ENCODE measurements at regions not wholly inside any gene's neighbourhood (a gene's known extent, or its start where the extent isn't known, plus 50 kb on each side); places are given as distances from the start of the nearest gene placed in this dataset.

DNA sequence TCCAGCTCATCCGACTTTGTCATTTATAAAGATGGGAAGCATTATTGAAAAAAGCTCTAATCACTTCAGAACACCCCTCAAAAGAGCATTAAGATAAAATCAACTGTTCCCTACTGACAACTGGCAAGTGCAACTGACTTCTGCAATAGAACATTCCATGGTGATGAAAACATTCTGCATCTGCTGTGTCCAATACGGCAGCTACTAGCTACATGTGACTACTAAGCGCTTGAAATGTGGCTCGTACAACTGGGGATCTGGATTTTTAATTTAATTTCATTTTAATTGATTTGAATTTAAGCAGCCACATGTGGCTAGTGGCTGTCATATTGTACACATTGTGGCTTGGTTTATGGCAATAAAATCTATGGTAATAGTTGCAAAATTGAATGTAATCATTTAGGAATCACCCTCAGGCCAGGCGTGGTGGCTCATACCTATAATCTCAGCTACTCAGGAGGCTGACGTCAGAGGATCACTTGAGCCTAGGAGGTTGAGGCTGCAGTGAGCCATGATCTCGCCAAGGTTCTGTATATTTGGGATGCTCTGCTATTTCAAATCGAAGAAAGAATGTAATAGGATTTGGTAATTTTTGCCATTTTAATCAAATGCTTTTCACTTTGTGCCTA, 390.3 kb downstream of the GABRB3 start:
- DNase-seq (no peak), ATAC-seq (no peak)
- intact Hi-C loops (cut with DNase I, micrococcal nuclease): no loop called here

DNA sequence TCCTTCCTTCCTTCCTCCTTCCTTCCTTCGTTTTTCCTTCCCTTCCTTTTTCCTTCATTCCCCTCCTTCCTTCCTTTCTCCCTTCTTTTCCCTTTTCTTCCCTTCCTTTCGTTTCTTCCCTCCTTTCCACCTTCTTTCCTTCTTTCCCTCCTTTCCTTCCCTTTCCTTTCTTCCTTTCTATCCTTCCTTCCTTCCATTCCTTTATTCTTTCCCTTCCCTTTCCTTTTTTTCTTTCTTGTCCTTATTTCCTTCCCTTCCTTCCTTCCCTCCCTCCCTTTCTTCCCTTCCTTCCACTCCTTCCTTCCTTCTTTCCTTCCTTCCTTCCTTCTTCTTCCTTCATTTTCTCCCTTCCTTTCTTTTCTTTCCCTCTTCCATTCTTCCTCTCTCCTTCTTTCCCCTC, 394.6 kb downstream of the GABRB3 start:
- no peak for ATAC-seq
- intact Hi-C loops (cut with DNase I, micrococcal nuclease): no loop called here
- no peak for DNase-seq

DNA sequence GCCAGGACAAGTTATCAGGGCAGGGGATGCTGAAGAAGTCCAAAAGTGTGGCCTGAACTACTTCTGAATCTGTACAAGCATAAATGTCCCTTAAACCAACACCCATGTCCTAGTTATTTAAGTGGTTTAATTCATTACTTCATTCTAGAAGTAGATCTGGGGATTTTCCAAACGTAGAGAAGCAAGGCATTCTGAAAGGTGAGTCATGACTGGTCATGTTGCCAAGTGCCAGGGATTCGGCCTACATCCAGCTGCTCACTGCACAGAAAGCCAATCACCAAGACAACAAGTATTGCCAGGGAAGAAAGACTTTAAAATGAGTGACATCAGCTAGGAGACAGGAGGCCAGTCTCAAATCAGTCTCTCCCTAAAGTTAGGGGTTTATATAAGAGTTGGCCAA, 396.6 kb downstream of the GABRB3 start:
- intact Hi-C loops (cut with DNase I, micrococcal nuclease): no loop called here
- DNase-seq (no peak), ATAC-seq (no peak)

DNA sequence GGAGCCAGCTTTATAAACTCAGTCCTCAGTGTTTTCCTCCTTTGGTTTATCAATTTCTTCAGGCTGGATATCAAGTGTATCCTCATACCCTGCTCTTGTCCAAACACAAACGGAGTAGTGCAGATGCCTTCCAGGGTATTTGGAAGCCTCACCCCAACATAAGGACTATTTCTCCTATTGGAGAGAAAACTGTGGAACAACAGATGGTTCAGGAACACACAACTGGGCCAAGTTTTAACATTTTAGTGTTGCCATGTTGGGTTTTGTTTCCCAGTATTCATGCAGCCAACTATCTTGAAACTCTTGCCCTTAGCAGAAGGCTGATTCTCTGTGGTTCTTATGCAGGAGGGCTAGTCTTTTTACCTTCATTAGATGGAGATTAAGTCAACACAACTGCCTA, 398.1 kb downstream of the GABRB3 start:
- no peak for DNase-seq
- ATAC-seq: no peak
- intact Hi-C loops (cut with DNase I, micrococcal nuclease): no loop called here

DNA sequence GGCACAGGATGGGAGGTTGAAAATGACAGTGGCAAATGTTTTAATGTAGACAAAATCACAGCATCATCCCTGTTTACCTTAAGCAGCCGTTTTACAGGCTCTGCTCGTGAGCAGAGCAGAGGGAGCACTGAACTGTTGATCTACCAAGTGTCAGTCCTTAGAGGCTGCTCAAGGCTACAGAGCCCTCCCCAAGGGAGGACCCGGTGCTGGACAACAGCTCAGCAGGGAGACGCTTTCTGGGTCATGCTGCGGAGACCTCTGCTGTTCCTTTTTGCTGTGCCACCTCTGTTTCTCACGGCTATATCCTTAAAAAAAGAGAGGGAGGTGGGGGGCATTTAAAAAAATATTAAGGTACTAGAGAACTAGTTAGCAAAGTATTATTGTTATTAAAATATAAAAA, 400.2 kb downstream of the GABRB3 start:
- no peak for ATAC-seq
- intact Hi-C loops (cut with DNase I, micrococcal nuclease): no loop called here

DNA sequence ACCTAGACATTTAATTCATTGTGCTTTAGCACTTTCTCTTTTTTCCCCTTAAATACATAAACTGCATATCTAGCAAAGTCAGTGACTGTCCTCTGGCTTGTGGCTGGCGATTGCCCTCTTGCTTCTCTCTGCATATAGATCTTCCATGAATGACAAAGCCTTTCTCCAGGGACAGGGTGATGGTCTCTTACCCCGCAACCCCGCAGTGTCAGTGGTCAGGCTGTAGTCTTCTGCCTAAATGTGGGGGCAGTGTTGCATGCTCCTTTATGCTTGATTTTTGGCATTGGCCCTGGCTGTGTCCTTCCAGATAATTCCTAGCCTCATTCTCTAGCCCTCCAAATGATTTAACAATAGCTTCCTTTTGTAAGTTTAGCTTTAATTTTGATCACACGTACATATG, 407.8 kb downstream of the GABRB3 start:
- intact Hi-C loops (cut with DNase I, micrococcal nuclease): no loop called here
- ATAC-seq: no peak
- DNase-seq: no peak

More for the DNA sequence above, 400.2 kb downstream of the GABRB3 start:
- no peak for DNase-seq

DNA sequence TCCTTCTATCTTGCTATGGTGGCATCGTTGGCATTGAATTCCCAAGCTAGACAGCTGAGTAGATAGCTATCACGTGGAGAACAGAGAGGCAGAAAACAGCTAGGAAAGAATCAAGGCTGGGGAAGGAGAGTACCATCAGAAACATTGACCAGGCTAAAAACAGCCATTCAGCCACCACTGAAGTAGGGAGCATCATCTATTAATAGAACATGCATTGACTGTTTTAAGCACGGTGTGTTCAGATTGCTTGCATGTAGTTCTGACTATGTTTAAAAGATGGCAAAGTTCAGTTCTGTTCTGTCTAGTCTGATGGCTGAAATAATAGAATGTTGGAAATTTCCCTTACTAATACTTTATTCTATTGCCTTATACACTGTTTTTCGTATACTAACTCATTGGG, 413.0 kb downstream of the GABRB3 start:
- no peak for ATAC-seq
- DNase-seq: no peak
- intact Hi-C loops (cut with DNase I, micrococcal nuclease): no loop called here

DNA sequence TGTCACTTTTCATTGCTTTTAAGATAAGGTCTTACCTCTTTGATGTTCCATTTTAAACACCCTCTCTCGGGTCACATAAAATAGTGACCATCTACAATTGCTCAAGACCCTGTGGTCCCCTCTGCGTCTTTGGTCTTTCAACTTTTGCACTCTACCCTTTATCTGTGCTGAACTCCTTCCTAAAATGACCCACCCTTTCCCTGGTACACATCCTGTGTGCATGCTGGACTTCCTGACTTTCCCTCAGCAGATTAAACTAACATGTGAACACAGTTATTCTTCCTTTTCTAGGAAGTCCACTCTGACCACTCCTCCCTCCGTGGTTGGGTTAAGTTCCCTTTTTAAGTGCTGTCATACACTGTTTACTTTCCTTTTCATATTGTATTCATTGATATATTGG, 414.2 kb downstream of the GABRB3 start:
- intact Hi-C loops (cut with DNase I, micrococcal nuclease): no loop called here
- ATAC-seq: no peak

DNA sequence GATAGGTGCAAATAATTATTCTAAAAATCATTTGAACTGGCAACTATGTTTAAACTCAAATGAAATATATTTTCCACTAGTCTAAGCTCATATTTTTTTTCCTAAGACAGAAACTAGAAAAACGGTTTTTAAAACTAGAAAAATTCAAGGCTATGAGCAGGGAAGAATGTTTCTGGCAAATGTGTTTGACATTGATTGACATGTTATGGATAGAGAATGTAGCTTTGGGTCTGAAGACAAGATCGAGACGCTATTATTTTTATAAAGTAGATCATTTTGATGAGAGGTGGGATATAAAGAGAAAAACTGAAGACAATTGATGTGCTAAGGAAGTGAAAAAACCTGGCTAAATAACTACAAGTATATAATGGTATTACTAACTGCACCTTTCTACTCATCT, 415.2 kb downstream of the GABRB3 start:
- intact Hi-C loops (cut with DNase I, micrococcal nuclease): no loop called here
- ATAC-seq (no peak), DNase-seq (no peak)

More for the DNA sequence above, 414.2 kb downstream of the GABRB3 start:
- no peak for DNase-seq

DNA sequence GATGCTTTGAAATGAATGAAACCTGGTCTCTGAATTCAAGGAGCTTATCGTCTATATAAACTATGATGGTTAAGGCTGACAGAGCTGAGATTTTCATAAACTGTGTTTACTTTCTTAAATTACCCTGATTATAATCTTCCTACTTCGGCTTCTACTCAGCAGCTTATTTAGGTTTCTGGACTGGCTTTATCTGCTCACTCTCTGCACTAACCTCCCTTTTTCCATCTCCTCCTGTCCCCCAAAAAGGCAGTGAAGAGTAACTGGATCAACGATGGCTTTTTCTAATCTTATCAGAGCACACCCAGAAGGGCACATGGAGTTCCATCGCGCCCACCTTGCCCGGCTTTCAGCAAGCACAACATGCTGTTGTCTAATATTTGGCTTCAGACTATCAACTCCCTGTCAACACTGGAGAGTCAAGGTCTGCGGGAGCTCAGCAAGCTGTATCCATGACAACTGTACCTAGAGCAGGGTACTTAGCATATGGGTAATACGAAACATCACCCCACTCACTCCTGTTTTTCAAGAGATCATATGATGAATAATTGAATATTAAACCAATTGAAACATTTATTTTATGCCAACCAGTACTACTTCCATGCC, 417.3 kb downstream of the GABRB3 start:
- no peak for DNase-seq
- intact Hi-C loops (cut with DNase I, micrococcal nuclease): no loop called here
- no peak for ATAC-seq

DNA sequence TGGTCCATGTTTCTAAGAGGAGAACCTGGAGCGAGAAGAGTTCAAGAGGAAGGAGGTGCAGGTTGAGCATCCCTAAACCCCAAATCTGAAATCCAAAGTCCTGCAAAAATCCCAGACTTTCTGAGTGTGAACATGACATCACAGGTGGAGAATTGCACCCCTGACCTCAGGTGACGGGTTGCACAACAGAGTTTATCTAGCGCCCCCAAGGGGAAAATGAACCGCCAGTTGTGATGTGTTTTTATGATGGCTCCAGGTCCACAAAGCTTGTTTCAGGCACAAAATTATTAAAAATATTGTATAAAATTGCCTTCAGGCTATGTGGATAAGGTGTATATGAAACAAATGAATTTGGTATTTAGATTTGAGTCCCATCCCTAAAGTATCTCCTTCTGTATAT, 420.0 kb downstream of the GABRB3 start:
- intact Hi-C loops (cut with DNase I, micrococcal nuclease): no loop called here
- DNase-seq: no peak
- ATAC-seq: no peak

DNA sequence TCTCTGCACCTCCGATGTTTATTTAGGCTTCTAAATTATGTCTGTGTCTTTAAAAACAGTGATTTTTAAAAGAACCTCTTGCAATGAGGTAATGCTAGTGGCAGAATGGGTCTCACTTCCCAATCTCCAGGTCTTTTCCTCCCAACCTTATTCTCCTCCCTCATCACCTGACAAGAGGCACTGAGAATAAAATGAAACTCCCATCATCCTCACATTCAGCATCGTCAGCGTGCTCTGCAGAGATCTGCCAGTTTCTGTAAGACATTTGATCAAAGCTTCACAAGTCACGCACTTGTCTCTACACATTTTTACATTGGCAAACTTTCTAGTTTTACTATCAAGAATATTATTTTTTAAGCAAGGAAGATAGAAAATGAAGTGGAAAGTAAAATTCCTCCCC, 420.5 kb downstream of the GABRB3 start:
- ATAC-seq (no peak), DNase-seq (no peak)
- intact Hi-C loops (cut with DNase I, micrococcal nuclease): no loop called here

DNA sequence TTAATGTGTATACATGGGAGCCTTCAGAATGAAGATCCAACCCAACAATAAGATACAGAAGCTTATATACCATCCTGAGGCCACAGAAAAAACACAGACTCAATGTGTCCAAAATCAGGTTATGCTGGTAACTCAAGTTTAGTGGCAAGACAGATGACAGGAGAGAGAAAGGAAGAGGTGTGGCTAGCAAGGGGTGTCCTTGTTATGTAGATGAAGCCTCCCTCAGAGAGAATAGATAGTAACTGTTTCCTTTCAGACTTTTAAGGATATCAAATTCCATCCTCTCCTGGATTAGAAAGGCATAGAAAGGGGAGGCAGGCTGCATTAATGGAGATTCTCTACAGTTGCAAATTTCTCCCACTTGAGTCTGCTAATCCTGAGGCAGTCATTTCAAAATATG, 447.4 kb downstream of the GABRB3 start:
- intact Hi-C loops (cut with DNase I, micrococcal nuclease): no loop called here

DNA sequence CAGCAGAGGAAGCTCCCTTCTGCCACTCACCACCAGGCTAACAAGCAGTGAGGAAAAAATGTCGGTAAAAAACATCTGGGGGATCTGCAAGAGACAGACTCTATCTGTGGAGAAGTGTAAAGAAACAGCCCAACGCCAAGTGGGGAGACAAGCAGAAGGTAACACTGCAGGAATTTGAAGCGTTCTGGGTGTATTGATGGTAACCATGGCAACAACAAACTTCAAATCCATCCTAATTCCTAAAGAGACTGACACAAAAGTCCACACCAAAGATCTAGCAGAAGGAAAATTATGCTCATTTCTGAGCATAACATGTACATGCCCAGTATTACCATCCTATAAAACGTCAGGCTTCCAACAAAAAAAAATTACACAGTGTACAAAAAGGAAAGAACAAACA, 449.3 kb downstream of the GABRB3 start:
- ATAC-seq (no peak), DNase-seq (no peak)
- intact Hi-C loops (cut with DNase I, micrococcal nuclease): no loop called here

More for the DNA sequence above, 447.4 kb downstream of the GABRB3 start:
- no peak for ATAC-seq
- DNase-seq: no peak

DNA sequence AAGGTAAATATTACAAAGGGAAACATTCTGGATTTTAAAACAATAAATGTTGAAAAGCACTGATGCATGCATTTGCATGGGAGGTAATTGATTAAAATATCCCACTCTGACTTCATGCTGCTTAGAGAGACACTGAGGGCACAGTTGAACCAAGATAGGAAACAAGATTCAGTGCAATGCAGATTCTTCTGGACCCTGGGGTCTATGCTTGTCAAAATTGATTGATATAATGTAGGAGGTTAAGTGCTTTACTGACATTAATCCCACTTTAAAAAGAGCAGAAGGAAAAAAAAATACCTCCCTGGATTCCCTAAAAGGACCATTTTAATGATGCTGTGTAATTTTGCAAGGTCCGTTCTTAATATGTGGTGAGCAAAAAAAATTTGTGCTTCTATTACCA, 454.2 kb downstream of the GABRB3 start:
- intact Hi-C loops (cut with DNase I, micrococcal nuclease): no loop called here
- ATAC-seq: no peak

DNA sequence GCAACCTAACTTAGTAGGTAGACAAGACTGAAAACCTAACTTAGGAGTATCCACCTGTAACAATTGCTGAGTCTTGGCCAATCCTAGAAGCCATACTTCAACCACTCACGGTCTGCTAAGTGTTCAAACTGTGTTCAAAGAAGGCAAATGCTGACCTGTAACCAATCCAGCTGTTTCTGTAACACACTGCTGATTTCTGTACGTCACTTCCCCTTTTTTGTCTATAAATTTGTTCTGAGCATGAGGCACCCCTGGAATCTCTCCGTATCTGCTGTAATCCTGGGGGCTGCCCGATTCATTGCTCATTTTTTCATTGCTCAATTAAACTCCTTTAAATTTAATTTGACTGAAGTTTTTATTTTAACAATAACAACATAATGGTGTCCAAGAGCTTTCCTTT, 451.4 kb upstream of the ATP10A start:
- no peak for DNase-seq
- ATAC-seq: no peak
- intact Hi-C loops (cut with DNase I, micrococcal nuclease): no loop called here

More for the DNA sequence above, 454.2 kb downstream of the GABRB3 start:
- no peak for DNase-seq

DNA sequence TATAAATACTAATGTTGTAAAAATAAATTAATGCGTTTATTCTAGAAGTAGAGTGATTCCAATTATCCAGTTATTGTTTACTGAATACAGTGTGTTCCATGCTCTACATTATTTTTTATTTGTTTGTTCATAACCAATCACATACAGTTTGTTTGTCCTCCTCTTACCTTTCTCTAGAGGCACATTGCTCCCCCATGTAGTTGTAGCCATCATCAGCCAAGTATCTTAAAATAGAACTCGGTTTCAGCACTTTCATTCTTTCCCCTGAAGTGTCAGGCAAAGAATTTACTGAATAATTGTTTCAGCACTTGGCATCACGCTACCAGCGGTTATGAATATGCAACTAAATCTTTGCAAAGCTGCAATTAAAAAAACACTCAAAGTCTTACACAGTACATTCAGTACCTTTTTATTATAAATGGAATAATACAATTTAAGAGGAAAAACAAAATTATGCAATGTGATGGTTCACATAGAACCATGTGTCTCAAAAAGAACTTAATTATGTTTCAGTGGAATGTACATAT, 448.6 kb upstream of the ATP10A start:
- intact Hi-C loops (cut with DNase I, micrococcal nuclease): no loop called here
- no peak for DNase-seq
- no peak for ATAC-seq

DNA sequence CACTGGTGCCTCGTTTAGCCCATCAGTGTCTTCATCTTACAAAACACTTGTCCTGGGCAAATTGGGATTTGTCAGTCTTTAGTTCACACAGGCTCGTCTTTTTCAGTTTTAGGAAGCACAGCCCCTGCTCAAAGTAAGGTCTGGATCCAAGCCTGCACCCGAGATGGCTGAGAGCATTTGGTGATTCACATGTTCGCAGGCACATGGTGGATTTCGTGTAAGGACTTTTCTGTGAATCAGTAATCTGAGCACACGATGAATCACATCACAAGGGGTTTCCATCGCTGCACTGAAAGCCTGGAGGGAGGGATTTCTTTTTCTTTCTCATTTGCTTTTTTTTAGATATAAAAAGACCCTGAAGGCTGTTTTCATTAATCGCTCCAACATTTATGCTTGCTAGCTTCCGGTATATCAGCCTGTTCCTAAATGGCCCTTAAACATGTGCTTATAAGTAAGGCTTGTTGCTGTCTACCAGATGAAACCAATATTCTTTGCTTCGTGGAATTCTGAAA, 435.6 kb upstream of the ATP10A start:
- ATAC-seq (no peak), DNase-seq (no peak)
- intact Hi-C loops (cut with DNase I, micrococcal nuclease): no loop called here

DNA sequence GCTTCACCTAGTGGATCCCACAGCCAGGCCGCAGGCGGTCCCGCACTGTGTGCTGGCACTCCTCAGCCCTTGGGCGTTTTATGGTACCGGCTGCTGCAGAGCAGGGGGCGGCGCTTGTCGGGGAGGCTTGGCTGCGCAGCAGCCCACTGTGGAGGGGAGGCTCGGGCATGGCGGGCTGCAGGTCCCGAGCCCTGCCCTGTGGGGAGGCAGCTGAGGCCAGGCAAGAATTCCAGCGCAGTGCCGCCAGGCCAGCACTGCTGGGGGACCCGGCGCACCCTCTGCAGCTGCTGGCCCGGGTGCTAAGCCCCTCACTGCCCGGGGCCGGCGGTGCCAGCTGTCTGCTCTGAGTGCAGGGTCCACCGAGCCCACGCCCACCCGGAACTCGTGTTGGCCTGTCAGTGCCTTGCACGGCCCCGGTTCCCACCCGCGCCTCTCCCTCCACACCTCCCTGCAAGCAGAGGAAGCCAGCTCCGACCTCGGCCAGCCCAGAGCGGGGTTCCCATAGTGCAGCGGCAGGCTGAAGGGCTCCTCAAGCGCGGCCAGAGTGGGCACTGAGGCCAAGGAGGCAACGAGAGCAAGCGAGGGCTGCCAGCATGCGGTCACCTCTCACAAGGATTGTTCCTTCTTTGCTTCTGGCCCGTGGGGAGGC, 435.0 kb upstream of the ATP10A start:
- intact Hi-C loops (cut with DNase I, micrococcal nuclease): no loop called here
- ATAC-seq: no peak

DNA sequence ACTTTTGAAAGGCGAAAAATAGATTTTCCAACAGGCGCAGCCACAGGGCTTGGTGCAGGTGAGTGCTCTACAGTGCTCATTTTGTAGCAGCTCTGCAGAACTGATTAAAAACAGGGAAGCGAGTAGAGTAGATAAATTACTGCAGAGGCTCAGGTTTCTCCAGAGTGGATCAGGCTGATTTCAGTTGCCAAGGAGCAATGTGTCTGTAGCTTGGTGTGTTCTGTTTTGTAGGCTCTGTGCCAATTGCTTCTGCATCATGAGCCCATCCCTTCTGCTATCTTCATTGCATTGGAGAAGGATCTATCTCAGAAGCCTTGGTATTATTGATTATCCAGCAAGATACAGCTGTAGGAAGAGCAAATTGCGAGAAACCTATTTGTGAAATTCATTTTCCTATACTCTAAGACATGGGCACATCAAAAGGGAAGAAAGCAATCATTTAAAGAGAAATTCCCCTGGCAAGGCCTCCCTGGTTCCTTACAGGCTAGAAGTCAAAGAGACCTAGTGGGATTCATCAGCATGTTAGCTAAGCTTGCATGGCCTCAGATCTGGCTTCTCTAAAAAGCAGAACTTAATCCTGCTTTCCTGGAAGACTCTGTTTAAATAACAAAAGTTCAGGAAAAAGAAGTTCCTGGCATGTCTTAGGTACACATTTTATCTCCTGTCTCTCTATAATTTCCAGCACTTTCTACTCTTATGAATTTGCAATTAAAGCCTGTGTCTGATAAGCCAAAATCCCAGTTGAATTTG, 432.4 kb upstream of the ATP10A start:
- intact Hi-C loops (cut with DNase I, micrococcal nuclease): no loop called here
- no peak for DNase-seq
- ATAC-seq: no peak

More for the DNA sequence above, 435.0 kb upstream of the ATP10A start:
- no peak for DNase-seq

All from left colon (tissue), 2 donors.